B cell (primary cell): ENCODE measurements at regions not wholly inside any gene's neighbourhood (a gene's known extent, or its start where the extent isn't known, plus 50 kb on each side); places are given as distances from the start of the nearest gene placed in this dataset.

ENCODE experiments used
- CTCF ChIP-seq: fragments of 200-600 bp; IDR thresholded peaks from one replicate; pipeline ENCODE4 v1.8.0; 2022; ENCODE audit warnings: antibody characterized with exemption, mild to moderate bottlenecking
- EZH2 ChIP-seq: IDR thresholded peaks from 2 replicates; pipeline ENCODE4 v1.6.1; 2012; ENCODE audit warnings: borderline replicate concordance, low read depth, mild to moderate bottlenecking, moderate library complexity, low read length; ENCODE audit not compliant: insufficient read depth, poor library complexity, severe bottlenecking

- TF ChIP-seq CTCF = no peak
- no peak for TF ChIP-seq EZH2
These were observed 65.8 kb upstream of the ADGRE5 start for GRCh38 chr19:14315433-14315832.
